Esophagus muscularis mucosa (tissue), 4 donors: ENCODE measurements at regions not wholly inside any gene's neighbourhood (a gene's known extent, or its start where the extent isn't known, plus 50 kb on each side); places are given as distances from the start of the nearest gene placed in this dataset.

ENCODE experiments used
- DNase-seq: peaks from one replicate; pipeline ENCODE4 v3.0.0-alpha.2; 2017; ENCODE audit errors: extremely low spot score
- H3K27ac ChIP-seq, 4 donors: fragments of 200-600 bp; sonication (generic); replicated peaks in 1 of 4; 1 replicate in 3 of 4; 2 replicates in 1 of 4; pipeline ENCODE4 v1.5.1; 2016 to 2019; ENCODE audit warnings: mild to moderate bottlenecking in 1 of 4
- H3K27me3 ChIP-seq, 4 donors: fragments of 200-600 bp; sonication (generic); one replicate each; pipeline versions ENCODE4 v1.5.1 to v1.6.0; 2016 to 2019
- H3K36me3 ChIP-seq, 4 donors: fragments of 200-600 bp; sonication (generic); one replicate each; pipeline ENCODE4 v1.5.1; 2016 to 2019
- H3K4me1 ChIP-seq, 4 donors: fragments of 200-600 bp; sonication (generic); one replicate each; pipeline ENCODE4 v1.5.1; 2016 to 2019
- H3K4me3 ChIP-seq, 4 donors: fragments of 200-600 bp; sonication (generic); 1 replicate in 2 of 4; 2 replicates in 2 of 4; pipeline ENCODE4 v1.5.1; 2016 to 2019; ENCODE audit warnings: mild to moderate bottlenecking in 4 of 4, moderate library complexity in 1 of 4
- H3K9me3 ChIP-seq, 4 donors: fragments of 200-600 bp; sonication (generic); 1 replicate in 3 of 4; 2 replicates in 1 of 4; pipeline ENCODE4 v1.5.1; 2016 to 2019
- CTCF ChIP-seq, 3 experiments: fragments of 200-600 bp in 2 of 3; fragments of 450-650 bp in 1 of 3; sonication (generic) in 2 of 3; IDR thresholded peaks; one replicate each; pipeline ENCODE4 v1.5.1; 2017 to 2019; ENCODE audit warnings: antibody characterized with exemption in 3 of 3, mild to moderate bottlenecking in 2 of 3, moderate library complexity in 1 of 3
- EP300 ChIP-seq: sonication (generic); formaldehyde crosslinking; IDR thresholded peaks from one replicate; pipeline ENCODE4 v1.6.1; 2017; ENCODE audit warnings: antibody characterized with exemption
- POLR2A ChIP-seq: fragments of 450-650 bp; IDR thresholded peaks from one replicate; pipeline ENCODE4 v1.6.1; 2017; ENCODE audit warnings: antibody characterized with exemption, moderate library complexity, mild to moderate bottlenecking, low read depth
- POLR2AphosphoS5 ChIP-seq, 2 donors: sonication (generic); formaldehyde crosslinking; IDR thresholded peaks; one replicate each; pipeline ENCODE4 v1.6.1; 2017; ENCODE audit warnings: antibody characterized with exemption in 2 of 2
- WGBS: methylation state at CpG from one replicate; pipeline ENCODE4 v1.1.5; 2018; 5-methylcytosine and 5-hydroxymethylcytosine counted together
- intact Hi-C: fragments of 100-400 bp; cut with DNase I; formaldehyde crosslinking; loops from one replicate; pipeline ENCODE4 v1.15.1; 2023

- no peak for DNase-seq
Measured at GRCh38 chr9:25975667-25976066, 297.4 kb upstream of the TUSC1 start.

GRCh38 chr9:25964239-25964638, 286.0 kb upstream of the TUSC1 start:
- no peak for DNase-seq
- Histone ChIP-seq H3K27me3 (no peaks in the 10 kb centered on the region), H3K4me1 (no peaks in the 10 kb centered on the region), H3K27ac (no peak overlapping the region), H3K9me3 (peaks cover 0 to 14% (median 4%) of the 10 kb centered on the region in 4 donors), H3K4me3 (no peak overlapping the region), H3K36me3 (no peaks in the 10 kb centered on the region)
- TF ChIP-seq CTCF (IDR thresholded peaks at IDR 0.05) = peak in 2 of 3 experiments; percentile 19 to 39
- no peak for TF ChIP-seq POLR2A
- intact Hi-C loops = loop anchor here (5.0 kb wide), 1 partner anchor 363 kb away; no protein-coding TSS in a partner anchor
- 53% methylated on average over 3 of the region's 3 CpGs for WGBS

More at GRCh38 chr9:25975667-25976066, 297.4 kb upstream of the TUSC1 start:
- TF ChIP-seq CTCF (IDR thresholded peaks at IDR 0.05) (no peak), EP300 (no peak), POLR2AphosphoS5 (IDR thresholded peaks at IDR 0.05) (no peak), POLR2A (no peak)
- Histone ChIP-seq H3K9me3 (peaks cover 0 to 15% (median 7%) of the 10 kb centered on the region in 4 donors), H3K36me3 (no peaks in the 10 kb centered on the region), H3K27me3 (no peaks in the 10 kb centered on the region), H3K4me3 (no peak overlapping the region), H3K27ac (no peak overlapping the region), H3K4me1 (no peaks in the 10 kb centered on the region)
- intact Hi-C loops = no loop called here
- WGBS = 90% methylated on average over 1 of the region's 1 CpG

- 81% methylated on average over 3 of the region's 3 CpGs for whole genome bisulfite sequencing
- intact Hi-C loops = loop anchor here (5.0 kb wide), 1 partner anchor 367 kb away; no protein-coding TSS in a partner anchor
Measured at GRCh38 chr9:25960178-25960577, 281.9 kb upstream of the TUSC1 start.

GRCh38 chr9:25954209-25954608, 276.0 kb upstream of the TUSC1 start:
- H3K36me3 ChIP-seq = no peaks in the 10 kb centered on the region
- no peak for TF ChIP-seq EP300
- no peak for TF ChIP-seq CTCF (IDR thresholded peaks at IDR 0.05)
- no peak for TF ChIP-seq POLR2AphosphoS5 (IDR thresholded peaks at IDR 0.05)
- TF ChIP-seq POLR2A = no peak
- H3K9me3 ChIP-seq = no peaks in the 10 kb centered on the region
- no peaks in the 10 kb centered on the region for H3K4me1 ChIP-seq
- intact Hi-C loops = no loop called here
- no peaks in the 10 kb centered on the region for H3K27me3 ChIP-seq
- no peak overlapping the region for H3K4me3 ChIP-seq
- H3K27ac ChIP-seq = no peak overlapping the region
- DNase-seq = no peak

More at GRCh38 chr9:25960178-25960577, 281.9 kb upstream of the TUSC1 start:
- Histone ChIP-seq H3K4me1 (no peaks in the 10 kb centered on the region), H3K36me3 (no peaks in the 10 kb centered on the region), H3K9me3 (peaks cover 0 to 14% (median 4%) of the 10 kb centered on the region in 4 donors), H3K4me3 (no peak overlapping the region), H3K27ac (no peak overlapping the region), H3K27me3 (no peaks in the 10 kb centered on the region)
- TF ChIP-seq CTCF (IDR thresholded peaks at IDR 0.05) = no peak
- TF ChIP-seq POLR2A = no peak
- no peak for TF ChIP-seq POLR2AphosphoS5 (IDR thresholded peaks at IDR 0.05)
- no peak for TF ChIP-seq EP300
- DNase-seq = no peak

- Histone ChIP-seq H3K4me1 (no peaks in the 10 kb centered on the region), H3K36me3 (no peaks in the 10 kb centered on the region), H3K4me3 (no peak overlapping the region), H3K9me3 (no peaks in the 10 kb centered on the region), H3K27ac (no peak overlapping the region), H3K27me3 (no peaks in the 10 kb centered on the region)
- intact Hi-C loops = no loop called here
- DNase-seq = no peak
- TF ChIP-seq POLR2A (no peak), EP300 (no peak), CTCF (IDR thresholded peaks at IDR 0.05) (no peak), POLR2AphosphoS5 (IDR thresholded peaks at IDR 0.05) (no peak)
Measured at GRCh38 chr9:25948182-25948581, 269.9 kb upstream of the TUSC1 start.
